ENCODE measurements at regions not wholly inside any gene's neighbourhood (a gene's known extent, or its start where the extent isn't known, plus 50 kb on each side); places are given as distances from the start of the nearest gene placed in this dataset.

GRCh38 chr3:165513715-165514701, 317.8 kb upstream of the SLITRK3 start:
- no peak overlapping the region for H3K4me3 Mint-ChIP-seq
- TF ChIP-seq CTCF (IDR thresholded peaks at IDR 0.05; ENCODE audit: unreplicated experiment in 3 of 3), result no peak
- no peaks in the 10 kb centered on the region for H3K36me3 Mint-ChIP-seq (ENCODE audit: low read depth)
- H3K9me3 Mint-ChIP-seq, result no peaks in the 10 kb centered on the region
- H3K4me1 Mint-ChIP-seq, result no peaks in the 10 kb centered on the region
- H3K27me3 Mint-ChIP-seq (ENCODE audit: low read depth), result no peaks in the 10 kb centered on the region
- H3K27ac Mint-ChIP-seq, result no peak overlapping the region

GRCh38 chr3:165507576-165507975, 311.4 kb upstream of the SLITRK3 start:
- Mint-ChIP-seq H3K36me3 (ENCODE audit: low read depth) (no peaks in the 10 kb centered on the region), H3K4me1 (no peaks in the 10 kb centered on the region), H3K9me3 (peaks cover 8% of the 10 kb centered on the region), H3K27ac (no peak overlapping the region), H3K27me3 (ENCODE audit: low read depth) (no peaks in the 10 kb centered on the region), H3K4me3 (no peak overlapping the region)
- TF ChIP-seq CTCF (IDR thresholded peaks at IDR 0.05; ENCODE audit: unreplicated experiment in 3 of 3), result no peak

DNA sequence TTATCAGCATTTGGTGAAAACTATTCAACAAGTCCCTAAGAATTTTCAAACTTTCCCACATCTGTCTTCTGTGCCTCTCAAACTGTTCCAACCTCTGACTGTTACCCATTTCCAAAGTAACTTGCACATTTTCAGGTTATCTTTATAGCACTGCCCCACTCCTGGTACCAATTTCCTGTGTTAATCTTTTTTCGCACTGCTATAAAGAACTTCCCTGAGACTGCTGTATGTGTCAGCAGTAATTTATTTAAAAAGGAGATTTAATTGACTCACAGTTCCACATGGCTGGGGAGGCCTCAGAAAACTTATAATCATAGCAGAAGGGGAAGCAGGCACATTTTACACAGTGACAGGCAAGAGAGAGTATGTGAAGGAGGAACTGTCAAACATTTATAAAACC, 310.9 kb upstream of the SLITRK3 start:
- no peak overlapping the region for H3K4me3 Mint-ChIP-seq
- no peaks in the 10 kb centered on the region for H3K27me3 Mint-ChIP-seq (ENCODE audit: low read depth)
- H3K36me3 Mint-ChIP-seq (ENCODE audit: low read depth), result no peaks in the 10 kb centered on the region
- H3K27ac Mint-ChIP-seq, result no peak overlapping the region
- no peaks in the 10 kb centered on the region for H3K4me1 Mint-ChIP-seq
- H3K9me3 Mint-ChIP-seq, result peaks cover 8% of the 10 kb centered on the region
- no peak for TF ChIP-seq CTCF (IDR thresholded peaks at IDR 0.05; ENCODE audit: unreplicated experiment in 3 of 3)

DNA sequence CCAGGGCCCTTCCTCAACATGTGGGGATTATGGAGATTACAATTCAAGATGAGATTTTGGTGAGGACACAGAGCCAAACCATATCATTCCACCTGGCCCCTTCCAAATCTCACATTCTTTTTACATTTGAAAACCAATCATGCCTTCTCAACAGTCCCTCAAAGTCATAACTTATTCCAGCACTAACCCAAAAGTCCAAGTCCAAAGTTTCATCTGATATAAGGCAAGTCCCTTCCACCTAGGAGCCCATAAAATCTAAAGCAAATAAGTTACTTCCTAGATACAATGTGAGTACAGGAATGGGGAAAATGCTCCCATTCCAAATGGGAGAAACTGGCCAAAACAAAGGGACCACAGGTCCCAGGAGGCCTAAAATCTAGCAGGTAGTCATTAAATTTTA, 309.5 kb upstream of the SLITRK3 start:
- Mint-ChIP-seq H3K27me3 (ENCODE audit: low read depth) (no peaks in the 10 kb centered on the region), H3K4me1 (no peaks in the 10 kb centered on the region), H3K9me3 (peaks cover 8% of the 10 kb centered on the region), H3K36me3 (ENCODE audit: low read depth) (no peaks in the 10 kb centered on the region), H3K27ac (no peak overlapping the region), H3K4me3 (no peak overlapping the region)
- no peak for TF ChIP-seq CTCF (IDR thresholded peaks at IDR 0.05; ENCODE audit: unreplicated experiment in 3 of 3)

GRCh38 chr3:165504554-165504953, 308.4 kb upstream of the SLITRK3 start:
- Mint-ChIP-seq H3K4me1 (no peaks in the 10 kb centered on the region), H3K27ac (no peak overlapping the region), H3K9me3 (peaks cover 8% of the 10 kb centered on the region), H3K27me3 (ENCODE audit: low read depth) (no peaks in the 10 kb centered on the region), H3K36me3 (ENCODE audit: low read depth) (no peaks in the 10 kb centered on the region), H3K4me3 (no peak overlapping the region)
- no peak for TF ChIP-seq CTCF (IDR thresholded peaks at IDR 0.05; ENCODE audit: unreplicated experiment in 3 of 3)

DNA sequence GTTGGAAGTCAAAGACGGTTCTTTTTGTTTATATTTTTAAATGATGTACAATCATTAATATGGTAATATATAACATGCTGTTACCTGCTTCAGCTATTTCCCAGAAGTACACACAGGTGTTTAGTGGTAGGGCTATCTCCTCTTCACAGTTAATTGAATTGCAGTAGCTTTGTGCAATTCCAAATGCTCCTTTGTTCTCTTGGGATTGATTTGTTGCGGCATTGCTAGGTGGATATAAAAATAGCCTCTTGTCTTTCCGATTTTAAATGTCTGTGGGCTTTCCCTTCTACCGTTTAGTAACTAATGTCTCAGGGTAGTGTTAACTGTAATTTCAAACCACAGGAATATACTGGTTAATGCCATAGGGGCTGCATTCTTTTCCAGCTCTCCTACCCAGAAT, 307.6 kb upstream of the SLITRK3 start:
- Mint-ChIP-seq H3K27me3 (ENCODE audit: low read depth) (no peaks in the 10 kb centered on the region), H3K36me3 (ENCODE audit: low read depth) (no peaks in the 10 kb centered on the region), H3K9me3 (peaks cover 8% of the 10 kb centered on the region), H3K4me1 (no peaks in the 10 kb centered on the region), H3K27ac (no peak overlapping the region), H3K4me3 (no peak overlapping the region)
- TF ChIP-seq CTCF (IDR thresholded peaks at IDR 0.05; ENCODE audit: unreplicated experiment in 3 of 3), result no peak

Measured in nephron (organoid).